ENCODE measurements at regions not wholly inside any gene's neighbourhood (a gene's known extent, or its start where the extent isn't known, plus 50 kb on each side); places are given as distances from the start of the nearest gene placed in this dataset.

DNA sequence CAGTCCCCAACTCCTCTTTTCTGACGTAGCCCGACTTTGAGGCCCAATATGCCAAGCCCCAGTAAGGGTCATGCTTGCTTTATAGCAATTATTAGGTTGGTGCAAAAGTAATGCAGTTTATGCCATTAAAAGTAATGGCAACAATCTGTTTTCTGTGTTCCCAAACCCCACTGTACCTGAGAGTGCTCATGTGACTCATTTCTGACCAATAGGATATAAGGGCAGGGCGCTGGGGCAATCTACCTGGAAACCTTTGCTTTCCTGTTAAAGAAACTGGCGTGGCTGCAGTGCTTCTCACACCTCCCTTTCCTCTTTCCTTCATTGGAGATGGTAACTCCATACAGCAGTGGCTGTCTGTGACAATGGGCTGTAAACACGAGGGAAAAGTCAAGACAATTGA, 78.9 kb upstream of the MPPED2 start:
- no peak for TF ChIP-seq GABPA (IDR thresholded peaks at IDR 0.05 in 1 of 2, conservative IDR thresholded peaks at IDR 0.05 in 1 of 2)
- TF ChIP-seq NR2F2 (IDR thresholded peaks at IDR 0.05), result no peak
- no peak for TF ChIP-seq HNF4A (conservative IDR thresholded peaks at IDR 0.05)
- TF ChIP-seq JUND (IDR thresholded peaks at IDR 0.05), result no peak
- TF ChIP-seq HNF4G (IDR thresholded peaks at IDR 0.05), result no peak
- TF ChIP-seq, protein P1, sequence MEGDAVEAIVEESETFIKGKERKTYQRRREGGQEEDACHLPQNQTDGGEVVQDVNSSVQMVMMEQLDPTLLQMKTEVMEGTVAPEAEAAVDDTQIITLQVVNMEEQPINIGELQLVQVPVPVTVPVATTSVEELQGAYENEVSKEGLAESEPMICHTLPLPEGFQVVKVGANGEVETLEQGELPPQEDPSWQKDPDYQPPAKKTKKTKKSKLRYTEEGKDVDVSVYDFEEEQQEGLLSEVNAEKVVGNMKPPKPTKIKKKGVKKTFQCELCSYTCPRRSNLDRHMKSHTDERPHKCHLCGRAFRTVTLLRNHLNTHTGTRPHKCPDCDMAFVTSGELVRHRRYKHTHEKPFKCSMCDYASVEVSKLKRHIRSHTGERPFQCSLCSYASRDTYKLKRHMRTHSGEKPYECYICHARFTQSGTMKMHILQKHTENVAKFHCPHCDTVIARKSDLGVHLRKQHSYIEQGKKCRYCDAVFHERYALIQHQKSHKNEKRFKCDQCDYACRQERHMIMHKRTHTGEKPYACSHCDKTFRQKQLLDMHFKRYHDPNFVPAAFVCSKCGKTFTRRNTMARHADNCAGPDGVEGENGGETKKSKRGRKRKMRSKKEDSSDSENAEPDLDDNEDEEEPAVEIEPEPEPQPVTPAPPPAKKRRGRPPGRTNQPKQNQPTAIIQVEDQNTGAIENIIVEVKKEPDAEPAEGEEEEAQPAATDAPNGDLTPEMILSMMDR (IDR thresholded peaks at IDR 0.05; ENCODE audit: low read depth, low read length, missing input control), result no peak
- no peak for TF ChIP-seq FOXA1 (IDR thresholded peaks at IDR 0.05)
- no peak for TF ChIP-seq RXRA (IDR thresholded peaks at IDR 0.05)
- TF ChIP-seq, protein P2, sequence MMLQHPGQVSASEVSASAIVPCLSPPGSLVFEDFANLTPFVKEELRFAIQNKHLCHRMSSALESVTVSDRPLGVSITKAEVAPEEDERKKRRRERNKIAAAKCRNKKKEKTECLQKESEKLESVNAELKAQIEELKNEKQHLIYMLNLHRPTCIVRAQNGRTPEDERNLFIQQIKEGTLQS (IDR thresholded peaks at IDR 0.05), result no peak
- no peak for TF ChIP-seq RAD21 (IDR thresholded peaks at IDR 0.05)
- no peak for TF ChIP-seq YY1 (IDR thresholded peaks at IDR 0.05)
- TF ChIP-seq SP1 (IDR thresholded peaks at IDR 0.05), result no peak
- no peak for TF ChIP-seq FOXA2 (IDR thresholded peaks at IDR 0.05)
- TF ChIP-seq, protein P3, sequence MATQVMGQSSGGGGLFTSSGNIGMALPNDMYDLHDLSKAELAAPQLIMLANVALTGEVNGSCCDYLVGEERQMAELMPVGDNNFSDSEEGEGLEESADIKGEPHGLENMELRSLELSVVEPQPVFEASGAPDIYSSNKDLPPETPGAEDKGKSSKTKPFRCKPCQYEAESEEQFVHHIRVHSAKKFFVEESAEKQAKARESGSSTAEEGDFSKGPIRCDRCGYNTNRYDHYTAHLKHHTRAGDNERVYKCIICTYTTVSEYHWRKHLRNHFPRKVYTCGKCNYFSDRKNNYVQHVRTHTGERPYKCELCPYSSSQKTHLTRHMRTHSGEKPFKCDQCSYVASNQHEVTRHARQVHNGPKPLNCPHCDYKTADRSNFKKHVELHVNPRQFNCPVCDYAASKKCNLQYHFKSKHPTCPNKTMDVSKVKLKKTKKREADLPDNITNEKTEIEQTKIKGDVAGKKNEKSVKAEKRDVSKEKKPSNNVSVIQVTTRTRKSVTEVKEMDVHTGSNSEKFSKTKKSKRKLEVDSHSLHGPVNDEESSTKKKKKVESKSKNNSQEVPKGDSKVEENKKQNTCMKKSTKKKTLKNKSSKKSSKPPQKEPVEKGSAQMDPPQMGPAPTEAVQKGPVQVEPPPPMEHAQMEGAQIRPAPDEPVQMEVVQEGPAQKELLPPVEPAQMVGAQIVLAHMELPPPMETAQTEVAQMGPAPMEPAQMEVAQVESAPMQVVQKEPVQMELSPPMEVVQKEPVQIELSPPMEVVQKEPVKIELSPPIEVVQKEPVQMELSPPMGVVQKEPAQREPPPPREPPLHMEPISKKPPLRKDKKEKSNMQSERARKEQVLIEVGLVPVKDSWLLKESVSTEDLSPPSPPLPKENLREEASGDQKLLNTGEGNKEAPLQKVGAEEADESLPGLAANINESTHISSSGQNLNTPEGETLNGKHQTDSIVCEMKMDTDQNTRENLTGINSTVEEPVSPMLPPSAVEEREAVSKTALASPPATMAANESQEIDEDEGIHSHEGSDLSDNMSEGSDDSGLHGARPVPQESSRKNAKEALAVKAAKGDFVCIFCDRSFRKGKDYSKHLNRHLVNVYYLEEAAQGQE (IDR thresholded peaks at IDR 0.05), result no peak
- TF ChIP-seq, protein P4, sequence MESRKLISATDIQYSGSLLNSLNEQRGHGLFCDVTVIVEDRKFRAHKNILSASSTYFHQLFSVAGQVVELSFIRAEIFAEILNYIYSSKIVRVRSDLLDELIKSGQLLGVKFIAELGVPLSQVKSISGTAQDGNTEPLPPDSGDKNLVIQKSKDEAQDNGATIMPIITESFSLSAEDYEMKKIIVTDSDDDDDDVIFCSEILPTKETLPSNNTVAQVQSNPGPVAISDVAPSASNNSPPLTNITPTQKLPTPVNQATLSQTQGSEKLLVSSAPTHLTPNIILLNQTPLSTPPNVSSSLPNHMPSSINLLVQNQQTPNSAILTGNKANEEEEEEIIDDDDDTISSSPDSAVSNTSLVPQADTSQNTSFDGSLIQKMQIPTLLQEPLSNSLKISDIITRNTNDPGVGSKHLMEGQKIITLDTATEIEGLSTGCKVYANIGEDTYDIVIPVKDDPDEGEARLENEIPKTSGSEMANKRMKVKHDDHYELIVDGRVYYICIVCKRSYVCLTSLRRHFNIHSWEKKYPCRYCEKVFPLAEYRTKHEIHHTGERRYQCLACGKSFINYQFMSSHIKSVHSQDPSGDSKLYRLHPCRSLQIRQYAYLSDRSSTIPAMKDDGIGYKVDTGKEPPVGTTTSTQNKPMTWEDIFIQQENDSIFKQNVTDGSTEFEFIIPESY (IDR thresholded peaks at IDR 0.05), result no peak
- TF ChIP-seq TAF1 (conservative IDR thresholded peaks at IDR 0.05), result no peak
- no peak for TF ChIP-seq EGR1 (IDR thresholded peaks at IDR 0.05; ENCODE audit: low read depth in 2 of 2)
- TF ChIP-seq, protein P5, sequence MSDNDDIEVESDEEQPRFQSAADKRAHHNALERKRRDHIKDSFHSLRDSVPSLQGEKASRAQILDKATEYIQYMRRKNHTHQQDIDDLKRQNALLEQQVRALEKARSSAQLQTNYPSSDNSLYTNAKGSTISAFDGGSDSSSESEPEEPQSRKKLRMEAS (IDR thresholded peaks at IDR 0.05), result no peak
- H3K9ac ChIP-seq (ENCODE audit: low read depth in 1 of 2, low read length in 2 of 2), result no peak overlapping the region
- DNase-seq (ENCODE audit: low spot score), result no peak
- peaks cover 0 to 3% (median 2%) of the 10 kb centered on the region in 4 donors for H3K9me3 ChIP-seq (ENCODE audit: control insufficient read depth in 4 of 4, low read length in 3 of 4)
- no peaks in the 10 kb centered on the region for H3K27me3 ChIP-seq (ENCODE audit: control insufficient read depth in 4 of 4, insufficient read depth in 4 of 4, low read length in 3 of 4)
- no peak overlapping the region for H3K27ac ChIP-seq (ENCODE audit: low read depth in 1 of 2, low read length in 2 of 2)
- WGBS, result 76% methylated on average over 5 of the region's 5 CpGs
- no peaks in the 10 kb centered on the region for H3K4me1 ChIP-seq (ENCODE audit: control insufficient read depth in 4 of 4, insufficient read depth in 4 of 4, low read length in 3 of 4)
- H3K36me3 ChIP-seq (ENCODE audit: control insufficient read depth in 4 of 4, insufficient read depth in 3 of 4, low read depth in 1 of 4, low read length in 3 of 4), result no peaks in the 10 kb centered on the region
- H3K4me3 ChIP-seq (ENCODE audit: low read depth in 1 of 3, low read length in 3 of 3), result no peak overlapping the region

All from liver (tissue), 8 donors.